IPS-NIHi7 (cell line): ENCODE measurements at regions not wholly inside any gene's neighbourhood (a gene's known extent, or its start where the extent isn't known, plus 50 kb on each side); places are given as distances from the start of the nearest gene placed in this dataset.
"Not testable (repeated sequence)": the region's sequence is repeated elsewhere in the genome, so short reads cannot be mapped to it uniquely, and the experiment has no call there.

Source experiments
- DNase-seq: peaks from one replicate; pipeline ENCODE4 v3.0.0; 2012; ENCODE audit warnings: mixed read lengths; ENCODE audit errors: extremely low spot score

- peak; percentile 84 for DNase-seq
Measured at GRCh38 chr7:80018941-80019808, 115.5 kb upstream of the GNAI1 start.

- no peak for DNase-seq
Measured at GRCh38 chr7:80017101-80017698, 117.4 kb upstream of the GNAI1 start.

GRCh38 chr7:80014511-80014910 lies 120.1 kb upstream of the GNAI1 start:
- DNase-seq, result peak; percentile 26

- DNase-seq, result no peak
Measured at GRCh38 chr7:80008039-80008438, 126.6 kb upstream of the GNAI1 start.

- no peak for DNase-seq
Measured at GRCh38 chr7:80002865-80003264, 131.8 kb upstream of the GNAI1 start.

GRCh38 chr7:79998363-79998762 lies 136.3 kb upstream of the GNAI1 start:
- no peak for DNase-seq

GRCh38 chr7:79997345-79997744 lies 137.3 kb upstream of the GNAI1 start:
- DNase-seq, result no peak

DNA sequence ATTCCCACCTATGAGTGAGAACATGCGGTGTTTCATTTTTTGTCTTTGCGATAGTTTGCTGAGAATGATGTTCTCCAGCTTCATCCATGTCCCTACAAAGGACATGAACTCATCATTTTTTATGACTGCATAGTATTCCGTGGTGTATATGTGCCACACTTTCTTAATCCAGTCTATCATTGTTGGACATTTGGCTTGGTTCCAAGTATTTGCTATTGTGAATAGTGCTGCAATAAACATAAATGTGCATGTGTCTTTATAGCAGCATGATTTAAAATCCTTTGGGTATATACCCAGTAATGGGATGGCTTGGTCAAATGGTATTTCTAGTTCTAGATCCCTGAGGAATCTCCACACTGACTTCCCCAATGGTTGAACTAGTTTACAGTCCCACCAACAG lies 138.9 kb upstream of the GNAI1 start:
- not testable (repeated sequence) for DNase-seq

DNA sequence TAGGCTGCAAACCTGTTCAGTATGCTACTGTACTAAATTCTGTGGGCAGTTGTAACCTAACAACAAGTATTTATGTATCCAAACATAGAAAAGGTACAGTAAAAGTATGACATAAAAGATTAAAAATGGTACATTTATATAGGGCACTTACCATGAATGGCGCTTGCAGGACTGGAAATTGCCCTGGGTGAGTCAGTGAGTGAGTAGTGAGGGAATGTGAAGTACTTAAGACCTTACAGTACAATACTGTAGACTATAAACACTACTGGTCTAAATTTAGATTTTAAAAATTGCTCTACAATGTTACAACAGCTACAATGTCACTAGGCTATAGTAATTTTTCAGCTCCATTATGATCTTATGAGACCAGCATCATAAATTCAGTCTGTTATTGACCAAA lies 146.0 kb upstream of the GNAI1 start:
- DNase-seq, result no peak

DNA sequence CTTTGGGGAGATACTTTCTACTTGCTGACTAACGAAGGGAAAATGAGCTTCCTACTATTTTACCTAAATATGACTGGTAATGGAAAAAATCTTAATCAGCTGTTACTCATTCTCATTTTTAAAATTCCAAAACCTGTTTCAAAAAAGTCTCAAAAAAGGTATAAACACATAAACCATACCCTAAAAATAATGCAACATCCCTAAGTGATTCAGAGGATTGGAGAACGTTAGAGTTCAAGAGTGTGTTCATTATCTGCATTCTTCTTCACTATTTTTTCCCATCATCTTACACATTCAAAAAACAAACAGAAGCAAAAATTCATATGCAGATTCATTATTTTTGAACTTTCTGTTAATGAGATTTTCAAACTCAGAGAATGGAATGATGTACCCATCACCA lies 150.4 kb upstream of the GNAI1 start:
- DNase-seq, result no peak

DNA sequence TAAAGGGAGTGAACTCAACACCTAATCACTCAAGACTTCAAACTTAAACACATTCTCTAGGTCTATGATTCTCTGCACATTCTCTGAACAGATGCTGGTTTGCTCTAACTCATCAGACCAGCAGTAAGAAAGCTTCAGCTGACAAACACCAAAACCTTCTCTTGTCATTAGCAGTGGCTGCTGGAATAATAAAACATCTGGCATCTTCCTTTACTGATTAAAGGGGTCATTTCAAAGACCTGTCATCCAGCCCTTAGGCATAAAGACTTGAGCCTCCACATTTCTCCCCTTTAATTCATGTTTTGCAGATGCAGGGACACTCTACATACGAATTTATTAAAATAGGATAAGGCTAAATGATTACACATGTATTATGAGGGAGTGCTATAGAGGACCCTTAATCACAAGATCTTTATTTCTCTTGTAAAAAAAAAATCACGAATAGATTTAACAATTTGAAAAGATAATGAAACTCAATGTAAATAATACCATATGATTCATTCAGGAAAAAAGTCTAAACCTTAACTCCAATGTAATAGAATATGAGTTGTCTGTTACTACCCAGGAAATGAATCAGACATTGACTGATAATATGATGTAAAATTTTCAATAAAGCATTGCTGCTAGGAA lies 152.4 kb upstream of the GNAI1 start:
- DNase-seq, result no peak

GRCh38 chr7:79980376-79980775 lies 154.3 kb upstream of the GNAI1 start:
- DNase-seq, result no peak

GRCh38 chr7:79979437-79979836 lies 155.2 kb upstream of the GNAI1 start:
- no peak for DNase-seq

GRCh38 chr7:79977481-79977880 lies 157.2 kb upstream of the GNAI1 start:
- no peak for DNase-seq

- not testable (repeated sequence) for DNase-seq
Measured at GRCh38 chr7:79976711-79977020, 158.0 kb upstream of the GNAI1 start.

- DNase-seq, result not testable (repeated sequence)
Measured at GRCh38 chr7:79975986-79976710, 158.5 kb upstream of the GNAI1 start.

DNA sequence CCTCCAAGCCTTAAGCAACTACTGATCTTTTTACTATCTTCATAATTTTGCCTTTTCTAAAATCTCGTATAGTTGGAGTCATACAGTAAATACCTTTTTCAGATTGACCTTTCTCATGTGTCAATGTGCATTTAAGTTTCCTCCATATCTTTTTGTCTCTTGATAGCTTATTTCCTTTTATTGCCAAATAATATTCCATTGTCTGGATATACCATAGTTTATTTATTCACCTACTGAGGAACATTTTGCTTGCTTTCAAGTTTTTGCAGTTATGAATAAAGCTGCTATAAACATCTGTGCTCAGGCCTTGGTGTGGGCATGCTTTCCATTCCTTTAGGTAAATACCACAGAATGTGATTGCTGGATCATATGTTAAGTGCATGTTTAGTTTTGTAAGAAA lies 161.2 kb upstream of the GNAI1 start:
- DNase-seq, result no peak

DNA sequence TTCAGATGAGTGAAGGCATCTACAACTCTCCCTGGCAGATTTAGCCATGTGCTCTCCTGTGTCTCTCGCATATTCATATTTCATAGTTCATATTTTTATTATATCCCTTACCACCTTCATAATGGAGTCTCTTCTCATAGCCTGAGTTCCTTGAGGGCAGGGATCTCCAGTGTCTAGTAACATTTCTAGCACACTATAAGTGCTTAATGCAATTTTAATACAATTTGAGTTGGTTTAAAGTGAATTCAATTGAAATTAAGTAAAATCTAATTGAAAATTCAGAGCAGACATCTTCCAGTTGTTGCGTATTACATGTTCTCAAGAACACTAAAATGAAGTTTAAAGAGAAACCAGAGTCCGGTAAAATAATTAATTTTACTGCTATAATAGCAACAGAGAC lies 163.6 kb upstream of the GNAI1 start:
- DNase-seq, result no peak

DNA sequence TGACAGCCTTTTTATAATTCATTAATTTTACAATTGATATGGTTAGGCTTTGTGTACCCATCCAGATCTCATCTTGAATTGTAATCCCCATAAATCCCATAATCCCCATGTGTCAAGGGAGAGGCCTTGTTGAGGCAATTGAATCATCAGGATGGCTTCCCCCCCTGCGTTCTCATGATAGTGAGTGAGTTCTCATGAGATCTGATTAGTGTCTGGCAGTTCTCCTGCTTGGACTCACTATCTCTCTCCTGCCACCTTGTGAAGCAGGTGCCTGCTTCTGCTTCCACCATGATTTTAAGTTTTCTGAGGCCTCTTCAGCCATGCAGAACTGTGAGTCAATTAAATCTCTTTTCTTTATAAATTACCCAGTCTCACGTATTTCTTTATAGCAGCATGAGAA lies 165.7 kb upstream of the GNAI1 start:
- DNase-seq, result no peak

DNA sequence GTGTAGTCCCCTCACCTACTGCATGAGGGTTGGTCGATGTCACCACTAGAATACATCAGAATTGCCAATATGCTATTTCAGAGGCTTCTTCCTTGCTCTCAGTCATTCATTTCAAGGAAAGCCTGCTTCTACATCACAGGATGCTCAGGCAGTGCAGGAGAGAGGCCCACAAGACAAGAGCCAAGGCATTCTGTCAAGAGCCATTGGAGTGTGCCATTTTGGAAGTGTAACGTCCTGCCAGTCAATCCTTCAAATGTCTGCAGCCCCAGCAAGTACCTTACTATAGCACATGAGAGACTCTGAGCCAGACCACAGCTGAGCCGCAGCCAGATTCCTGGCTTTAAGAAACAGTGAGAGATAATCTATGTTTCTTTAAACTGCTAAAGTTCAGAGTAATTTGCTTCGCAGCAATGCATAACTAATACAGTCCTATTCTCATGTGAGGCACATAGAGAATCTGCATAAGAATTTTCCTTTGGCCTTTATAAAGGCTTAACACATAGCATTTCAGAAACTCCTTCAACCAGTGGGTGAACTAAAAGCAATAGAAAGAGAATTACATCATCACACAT lies 166.5 kb upstream of the GNAI1 start:
- DNase-seq, result no peak

GRCh38 chr7:79965946-79966345 lies 168.7 kb upstream of the GNAI1 start:
- no peak for DNase-seq

DNA sequence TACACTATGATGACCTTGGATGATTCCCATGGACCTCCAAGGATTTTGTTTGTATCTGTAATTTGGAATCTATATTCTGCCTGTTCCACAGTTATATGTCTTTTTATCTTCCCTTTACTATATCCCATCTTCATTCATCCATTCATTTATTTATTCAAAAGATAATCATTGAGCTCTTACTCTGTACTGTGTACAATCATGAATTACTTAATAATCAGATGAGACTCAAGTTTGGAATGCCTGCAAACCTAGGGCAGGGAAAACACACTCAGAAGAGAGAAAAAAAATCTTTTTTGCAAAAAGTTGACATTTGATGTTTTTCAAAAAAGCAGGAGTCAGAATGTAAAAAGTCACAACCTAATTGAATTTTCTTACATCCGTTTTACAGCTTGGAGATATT lies 170.2 kb upstream of the GNAI1 start:
- DNase-seq, result no peak
